GM21619 (cell line): ENCODE measurements at regions not wholly inside any gene's neighbourhood (a gene's known extent, or its start where the extent isn't known, plus 50 kb on each side); places are given as distances from the start of the nearest gene placed in this dataset.
"Not testable (repeated sequence)": the region's sequence is repeated elsewhere in the genome, so short reads cannot be mapped to it uniquely, and the experiment has no call there.

Experiments used
- ATAC-seq: cut with Tn5 transposase; IDR thresholded peaks from one replicate; pipeline ENCODE4 v1.9.1; 2021; ENCODE audit not compliant: unreplicated experiment

GRCh38 chr3:124651416-124651815, 78.8 kb upstream of the UMPS start:
- ATAC-seq = not testable (repeated sequence)

GRCh38 chr3:124652009-124652408, 78.2 kb upstream of the UMPS start:
- peak; percentile 36 for ATAC-seq

DNA sequence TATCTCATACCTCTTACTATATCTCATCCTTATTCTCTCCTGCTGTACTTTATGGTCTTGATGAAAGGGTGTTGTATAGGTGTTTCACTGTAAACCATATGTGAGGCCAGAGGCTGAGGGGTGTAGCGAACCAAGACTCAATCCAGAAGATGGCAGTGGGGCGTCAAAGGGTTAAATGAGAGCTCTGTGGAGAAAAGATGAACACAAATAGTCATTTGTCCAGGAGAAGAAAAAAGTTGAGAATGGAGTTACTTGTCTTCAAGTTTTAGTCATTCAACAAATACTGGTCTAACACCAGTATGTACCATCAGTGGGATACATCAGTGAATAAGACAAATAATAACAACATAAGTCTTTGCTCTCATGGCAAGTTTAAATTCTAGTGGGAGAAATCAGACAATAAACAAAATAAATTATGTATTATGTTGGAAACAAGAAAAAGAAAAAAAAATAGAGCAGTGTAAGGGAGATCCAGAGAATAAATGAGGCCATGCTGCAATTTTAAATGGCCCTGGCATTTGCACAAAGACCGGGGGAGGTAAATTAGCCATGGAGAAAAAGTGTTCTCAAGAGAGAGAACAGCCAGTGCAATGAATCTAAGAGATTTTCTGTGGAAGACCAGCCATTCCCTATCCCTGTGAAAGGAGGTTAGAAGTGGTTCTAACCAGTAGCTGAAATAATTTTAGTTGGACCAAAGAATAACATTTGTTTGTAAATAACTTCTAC, 77.0 kb upstream of the UMPS start:
- ATAC-seq = no peak

- ATAC-seq = no peak
Measured at GRCh38 chr3:124653797-124654469, 76.3 kb upstream of the UMPS start.

- ATAC-seq = no peak
Measured at GRCh38 chr3:124654470-124654845, 75.8 kb upstream of the UMPS start.

DNA sequence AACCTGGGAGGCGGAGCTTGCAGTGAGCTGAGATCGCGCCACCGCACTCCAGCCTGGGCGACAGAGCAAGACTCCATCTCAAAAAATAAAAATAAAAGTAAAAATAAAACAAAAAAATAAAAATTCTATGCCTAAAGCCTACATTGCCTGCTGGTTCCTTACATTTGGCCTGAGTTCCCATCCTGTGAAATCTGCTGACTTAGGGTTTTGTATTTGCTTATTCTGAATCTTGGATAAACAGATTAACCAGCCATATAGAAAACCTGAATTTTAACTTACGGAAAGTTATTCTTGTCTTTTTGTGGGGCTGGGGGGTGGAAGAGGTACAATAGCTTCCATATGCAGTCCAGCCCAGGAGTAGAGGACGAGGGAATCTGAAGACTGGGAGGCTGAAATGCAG, 73.7 kb upstream of the UMPS start:
- no peak for ATAC-seq

GRCh38 chr3:124657138-124657537, 73.1 kb upstream of the UMPS start:
- ATAC-seq = no peak

- no peak for ATAC-seq
Measured at GRCh38 chr3:124658270-124658669, 72.0 kb upstream of the UMPS start.

DNA sequence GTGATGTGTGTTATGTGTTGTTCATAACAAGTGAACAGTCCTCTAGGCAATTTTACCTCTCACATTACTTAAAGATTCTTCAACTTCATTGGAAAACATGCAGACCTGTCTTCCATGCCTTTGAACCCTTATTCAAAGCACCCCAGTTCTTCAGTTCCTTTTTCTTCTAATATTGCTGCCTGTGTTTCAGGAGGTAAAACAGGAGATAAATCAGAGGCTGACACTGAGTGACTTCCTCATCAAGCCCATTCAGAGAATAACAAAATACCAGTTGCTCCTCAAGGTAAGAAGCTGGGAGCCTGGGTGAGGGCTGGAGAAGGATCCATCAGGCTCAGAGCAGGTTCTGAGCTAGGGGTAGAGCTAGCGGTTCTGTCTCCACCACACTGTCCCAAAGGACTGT, 71.1 kb upstream of the UMPS start:
- ATAC-seq = no peak

GRCh38 chr3:124660599-124660998, 69.7 kb upstream of the UMPS start:
- ATAC-seq = no peak

GRCh38 chr3:124663690-124664089, 66.6 kb upstream of the UMPS start:
- ATAC-seq = no peak

- no peak for ATAC-seq
Measured at GRCh38 chr3:124664804-124665203, 65.4 kb upstream of the UMPS start.

- ATAC-seq = no peak
Measured at GRCh38 chr3:124666067-124666466, 64.2 kb upstream of the UMPS start.

- no peak for ATAC-seq
Measured at GRCh38 chr3:124669470-124669869, 60.8 kb upstream of the UMPS start.

DNA sequence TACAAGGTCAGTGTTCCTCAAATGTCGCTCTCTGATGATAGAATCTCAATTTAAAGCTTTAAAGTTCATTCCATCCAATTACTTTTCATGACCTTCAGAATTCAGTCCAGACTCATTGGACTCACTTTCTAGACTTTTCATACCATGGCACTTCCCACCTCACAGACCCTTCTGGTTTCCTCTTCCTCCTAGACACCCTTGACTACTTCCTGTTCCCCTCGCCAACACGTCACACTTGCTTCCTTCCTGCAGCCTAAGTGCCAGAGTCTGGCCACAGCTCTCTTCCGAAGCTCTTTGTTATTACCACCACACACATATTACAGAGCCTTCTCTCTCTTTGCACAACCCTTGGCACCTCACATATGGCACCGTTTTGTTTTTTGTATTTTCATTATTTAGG, 59.1 kb upstream of the UMPS start:
- ATAC-seq = no peak

GRCh38 chr3:124674336-124674735, 55.9 kb upstream of the UMPS start:
- no peak for ATAC-seq

- ATAC-seq = no peak
Measured at GRCh38 chr3:124676236-124676635, 54.0 kb upstream of the UMPS start.

GRCh38 chr3:124679048-124679638, 51.1 kb upstream of the UMPS start:
- ATAC-seq = no peak
